ENCODE measurements at regions not wholly inside any gene's neighbourhood (a gene's known extent, or its start where the extent isn't known, plus 50 kb on each side); places are given as distances from the start of the nearest gene placed in this dataset.

DNA sequence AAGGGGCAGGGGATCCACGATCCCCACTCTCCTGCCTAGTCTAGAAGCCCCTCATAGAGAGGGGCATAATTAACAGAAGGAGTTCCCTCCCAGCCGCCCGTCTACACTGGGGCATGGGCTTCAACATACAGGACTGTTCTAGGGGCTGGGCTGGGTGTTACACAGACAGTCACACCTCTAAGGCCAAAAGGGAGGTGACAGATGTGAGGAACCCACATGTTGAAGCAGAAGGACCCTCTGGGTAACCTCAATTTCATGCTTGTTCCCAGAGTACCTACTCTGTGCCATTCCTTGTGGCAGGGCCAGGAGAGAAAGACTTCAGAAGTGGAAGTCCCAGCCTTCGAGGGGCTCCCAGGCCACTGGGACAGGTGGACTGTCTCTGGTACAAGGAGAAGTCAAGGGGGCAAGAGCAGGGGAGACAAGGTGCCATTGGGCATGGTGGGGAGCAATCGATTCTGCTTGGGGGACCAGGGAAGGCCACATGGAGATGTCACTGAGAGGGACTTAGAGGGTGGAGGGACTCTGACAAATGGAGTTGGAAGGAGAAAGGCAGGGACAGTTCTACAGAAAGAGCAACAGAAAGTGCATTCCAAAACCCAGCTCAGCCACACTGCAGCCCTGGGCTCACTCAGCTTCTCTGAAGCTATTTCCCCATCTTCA, 71.3 kb downstream of the CPN2 start:
- peak; percentile 20 for DNase-seq

DNA sequence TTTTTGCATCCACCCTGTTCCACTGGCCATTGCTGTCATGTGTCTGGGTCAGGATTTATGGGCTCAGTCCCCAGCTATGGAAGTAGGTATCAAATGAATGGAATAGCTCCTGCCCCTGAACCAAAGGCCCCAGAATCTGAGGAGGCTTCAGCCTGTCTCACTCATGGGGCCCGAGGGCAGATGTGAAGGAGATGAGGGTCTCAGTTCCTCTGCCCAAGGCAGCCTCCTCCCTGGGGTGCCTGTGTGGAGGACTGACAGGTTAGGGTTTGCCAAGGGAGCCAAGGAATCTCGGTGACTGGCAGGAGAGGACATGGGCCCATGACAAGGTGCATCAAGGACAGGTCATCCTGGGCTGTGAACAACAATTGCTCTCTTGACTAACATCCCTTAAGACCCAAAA, 70.4 kb downstream of the CPN2 start:
- DNase-seq: peak; percentile 27

DNA sequence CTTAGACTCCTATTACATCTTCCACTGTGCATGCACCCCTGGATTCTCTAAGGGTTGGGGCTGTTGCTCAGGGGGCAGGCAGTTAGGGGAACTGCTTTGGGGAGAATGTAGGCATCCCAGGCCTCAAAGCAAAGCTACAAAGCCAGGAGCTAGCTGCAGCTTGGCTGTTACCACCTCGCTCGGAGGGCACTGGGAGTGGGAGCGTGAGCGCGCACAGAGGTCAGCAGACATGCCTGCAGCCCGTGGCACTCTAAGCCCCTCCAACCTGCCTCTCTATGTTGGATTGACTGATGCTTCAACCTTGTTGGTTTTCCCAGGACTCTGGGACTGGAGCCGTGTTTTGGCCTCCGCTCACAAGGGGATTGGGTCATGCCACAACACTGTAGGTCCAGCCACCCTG, 69.8 kb downstream of the CPN2 start:
- no peak for DNase-seq

DNA sequence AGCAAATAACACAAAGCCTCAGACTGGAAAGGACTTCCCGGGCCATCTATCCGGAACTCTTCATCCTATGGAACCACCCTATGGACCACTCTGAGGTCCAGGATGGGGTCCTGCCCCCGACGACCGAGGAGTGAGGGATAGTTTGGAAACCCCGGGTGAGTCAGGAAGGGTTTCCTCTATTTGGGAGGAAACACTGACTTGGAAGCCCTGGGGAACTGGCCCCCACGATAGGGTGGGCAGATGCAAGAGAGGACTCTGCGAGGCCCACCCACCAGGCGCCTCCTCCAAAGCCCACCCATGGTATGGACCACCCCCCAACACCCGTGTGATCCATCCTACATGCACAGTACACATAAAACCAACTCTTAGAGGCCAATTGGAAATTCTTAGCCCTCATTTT, 69.4 kb downstream of the CPN2 start:
- DNase-seq: peak; percentile 32

DNA sequence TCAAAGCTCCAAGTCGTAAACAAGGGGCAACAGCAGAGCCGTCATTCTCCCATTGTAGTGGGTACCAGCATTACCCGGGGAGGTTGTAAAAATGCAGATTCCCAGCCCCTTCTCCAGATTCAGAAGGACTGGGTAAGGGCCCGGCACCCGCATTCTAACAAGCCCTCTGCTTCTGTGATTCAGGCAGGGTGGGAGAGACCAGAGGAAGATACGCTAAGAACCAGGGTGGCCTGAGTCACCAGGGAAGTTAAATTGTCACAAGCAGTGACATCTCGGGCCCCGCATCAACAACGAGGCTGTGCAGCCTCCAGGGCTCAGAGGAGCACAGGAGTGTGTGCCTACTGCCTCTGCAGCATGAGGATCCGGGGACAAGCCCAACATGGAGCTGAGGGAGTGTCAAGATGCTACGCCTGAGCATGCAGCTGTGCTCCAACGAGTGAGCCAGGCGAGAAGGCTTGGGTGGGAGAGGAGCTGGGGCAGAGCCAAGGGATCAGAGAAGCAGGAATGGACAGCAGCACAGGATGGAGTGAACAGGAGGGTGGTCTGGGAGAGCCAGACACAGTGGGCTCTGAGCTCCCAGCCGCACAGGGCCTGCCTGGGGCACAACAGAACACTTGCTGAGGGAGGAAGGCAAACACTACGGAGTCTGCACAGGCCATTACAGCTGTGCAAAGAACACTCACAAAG, 68.5 kb downstream of the CPN2 start:
- DNase-seq: peak; percentile 64

DNA sequence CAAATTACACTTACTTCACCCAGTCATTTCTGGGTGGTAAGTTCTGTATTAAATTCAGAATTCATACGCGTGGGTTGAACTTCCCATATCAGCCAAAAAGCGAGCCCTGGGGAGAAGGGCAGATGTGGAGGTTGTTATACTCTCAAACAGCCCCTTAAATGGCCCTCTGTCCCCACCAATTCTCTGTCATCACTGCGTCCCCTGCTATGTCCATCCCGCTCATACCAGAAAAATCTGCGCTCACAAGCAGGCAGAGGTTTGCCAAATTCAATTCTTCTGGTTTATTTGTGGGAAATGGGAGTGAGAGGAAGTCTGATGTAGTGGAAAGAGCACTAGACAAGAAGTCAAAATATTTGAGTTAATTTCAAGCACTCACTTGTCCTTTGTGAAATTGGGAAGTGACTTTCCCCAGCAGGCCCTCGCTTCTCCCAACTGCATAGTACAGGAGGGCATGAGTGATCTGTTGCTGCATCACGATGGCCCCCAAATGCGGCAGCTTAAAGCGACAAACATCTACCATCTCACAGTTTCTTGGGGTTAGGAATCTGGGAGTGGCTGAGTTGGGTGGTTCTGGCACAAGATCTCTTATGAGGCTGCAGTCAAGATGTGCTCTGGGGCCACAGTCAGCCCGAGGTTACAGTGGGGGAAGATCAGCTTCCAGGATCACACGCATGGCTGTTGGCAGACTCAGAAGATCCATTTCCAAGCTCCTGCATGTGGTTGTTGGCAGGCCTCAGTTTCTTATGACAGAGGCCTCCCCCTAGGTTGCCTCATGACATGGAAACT, 67.7 kb downstream of the CPN2 start:
- DNase-seq: peak; percentile 53

DNA sequence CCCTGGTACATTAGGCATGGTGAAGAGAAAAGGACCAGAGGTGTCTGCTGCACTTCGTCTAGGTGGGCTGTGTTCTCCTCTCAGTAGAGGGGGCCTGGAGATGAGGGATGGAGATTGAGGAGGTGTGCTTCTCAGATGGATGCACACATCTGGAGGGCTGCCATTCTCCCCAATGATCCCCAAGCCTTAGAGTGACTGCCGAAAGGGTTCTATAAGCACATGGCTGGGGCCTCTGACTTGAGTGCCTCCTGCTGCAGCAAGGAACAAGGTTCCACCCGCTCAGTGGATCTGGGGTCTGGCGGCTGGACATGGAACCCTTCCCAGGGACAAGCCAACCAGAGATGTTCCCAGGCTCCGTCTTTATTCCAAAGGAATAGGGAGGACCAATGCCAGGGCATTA, 66.8 kb downstream of the CPN2 start:
- DNase-seq: peak; percentile 25

DNA sequence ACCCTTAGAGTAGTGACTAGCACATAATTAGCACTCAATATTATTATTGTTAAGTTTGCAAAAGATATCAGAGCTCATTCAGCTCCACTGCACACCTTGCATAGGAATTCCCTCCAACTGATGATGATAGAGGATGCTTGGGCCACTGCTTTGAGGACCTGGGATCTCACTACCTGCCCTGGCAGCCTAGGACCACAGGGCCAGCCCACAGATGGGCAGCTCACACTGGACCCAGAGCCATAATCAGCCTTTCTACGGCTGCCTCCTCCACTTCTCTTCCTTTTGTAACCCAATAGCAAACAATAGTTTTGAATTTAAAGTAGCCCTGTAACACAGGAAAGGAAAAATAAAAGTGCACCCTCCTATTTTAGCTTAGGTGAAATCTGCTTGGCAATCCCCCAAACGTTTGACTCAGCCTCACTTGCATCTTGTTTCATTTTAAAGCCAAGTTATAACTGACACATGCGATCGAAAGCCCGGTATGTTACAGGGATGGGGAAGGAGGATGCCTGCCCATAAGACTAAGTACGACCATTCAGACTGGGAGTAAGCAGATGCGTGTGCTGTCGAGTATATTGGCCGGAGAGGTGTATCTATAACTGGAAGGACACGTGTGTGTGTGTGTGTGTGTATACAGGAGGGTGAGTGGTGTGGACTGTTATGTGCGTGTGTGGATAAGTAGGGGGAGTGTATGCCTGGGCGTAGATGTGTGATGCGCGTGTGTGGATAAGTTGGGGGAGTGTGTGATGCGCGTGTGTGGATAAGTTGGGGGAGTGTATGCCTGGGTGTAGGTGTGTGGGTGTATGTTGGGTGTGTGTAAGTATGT, 65.9 kb downstream of the CPN2 start:
- peak; percentile 50 for DNase-seq

DNA sequence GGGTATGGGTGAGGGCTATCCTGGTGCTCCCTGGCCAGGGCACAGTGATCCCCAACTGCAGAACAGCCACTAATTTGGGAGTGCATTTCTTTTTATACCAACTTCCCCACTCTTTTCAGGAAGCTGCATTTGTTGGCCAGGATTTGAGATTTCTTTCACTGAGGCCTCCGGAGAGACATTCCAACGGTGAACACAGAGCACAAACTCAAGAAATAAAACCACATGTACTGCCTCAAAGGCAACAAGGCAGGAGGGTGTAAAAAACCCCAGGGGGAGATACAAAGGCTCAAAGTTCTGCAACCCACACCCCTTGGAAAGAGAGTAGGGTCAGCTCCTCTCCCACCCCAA, 65.3 kb downstream of the CPN2 start:
- no peak for DNase-seq

DNA sequence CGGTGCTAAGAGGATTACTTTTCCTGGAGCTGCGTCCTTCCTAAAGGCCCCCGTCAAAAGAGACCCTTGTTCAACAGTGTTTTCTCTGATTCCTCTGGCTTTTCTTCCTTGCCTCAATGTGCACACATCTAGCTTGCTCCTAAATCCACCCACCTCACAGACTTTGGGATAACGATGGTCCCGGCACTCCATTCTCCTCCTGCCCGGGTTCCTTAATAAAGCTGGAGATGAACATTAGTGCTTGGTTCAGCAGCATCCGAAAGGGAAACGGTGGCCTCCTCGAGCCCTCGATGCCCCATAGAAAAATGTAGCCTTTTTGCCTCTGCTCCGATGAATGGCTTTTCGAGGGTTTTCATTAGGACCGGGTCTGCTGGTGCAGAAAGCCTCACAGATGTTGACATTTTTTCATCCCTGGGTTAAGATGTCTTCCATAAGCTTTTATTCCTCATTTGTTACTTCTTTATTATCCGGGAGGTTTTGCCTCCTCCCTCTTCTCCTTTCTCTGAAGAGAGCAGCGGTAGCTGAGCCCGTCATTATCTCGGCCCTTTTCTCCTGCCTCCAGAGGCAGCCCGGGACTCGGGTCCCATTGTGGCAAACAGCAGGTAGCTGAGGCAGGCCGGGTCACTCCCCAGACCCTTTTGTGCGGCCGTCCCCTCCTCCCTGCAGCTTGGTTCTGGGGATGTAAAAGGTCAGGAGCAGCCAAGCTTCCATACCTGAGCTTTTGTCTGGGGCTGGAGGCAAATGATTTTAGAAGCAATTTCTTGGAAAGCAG, 64.6 kb downstream of the CPN2 start:
- no peak for DNase-seq

DNA sequence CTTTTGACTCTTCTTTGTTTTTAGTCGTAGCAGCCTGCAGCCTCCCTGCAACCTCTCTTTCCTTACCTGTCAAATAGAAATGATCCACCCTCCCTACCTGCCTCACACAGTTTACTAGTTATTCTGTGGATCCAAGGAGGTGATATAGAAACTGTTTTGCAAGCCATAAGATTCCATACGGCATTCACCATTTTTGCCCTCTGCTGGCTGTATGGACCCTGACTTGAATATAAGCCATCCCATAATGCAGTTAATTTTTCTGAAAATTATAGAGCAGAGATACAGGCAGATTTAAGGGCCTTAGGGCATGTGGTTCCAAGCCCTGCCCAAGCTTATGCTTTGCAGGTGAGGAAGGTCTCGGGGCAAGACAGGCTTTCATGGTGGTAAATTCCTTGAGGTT, 63.8 kb downstream of the CPN2 start:
- DNase-seq: no peak

DNA sequence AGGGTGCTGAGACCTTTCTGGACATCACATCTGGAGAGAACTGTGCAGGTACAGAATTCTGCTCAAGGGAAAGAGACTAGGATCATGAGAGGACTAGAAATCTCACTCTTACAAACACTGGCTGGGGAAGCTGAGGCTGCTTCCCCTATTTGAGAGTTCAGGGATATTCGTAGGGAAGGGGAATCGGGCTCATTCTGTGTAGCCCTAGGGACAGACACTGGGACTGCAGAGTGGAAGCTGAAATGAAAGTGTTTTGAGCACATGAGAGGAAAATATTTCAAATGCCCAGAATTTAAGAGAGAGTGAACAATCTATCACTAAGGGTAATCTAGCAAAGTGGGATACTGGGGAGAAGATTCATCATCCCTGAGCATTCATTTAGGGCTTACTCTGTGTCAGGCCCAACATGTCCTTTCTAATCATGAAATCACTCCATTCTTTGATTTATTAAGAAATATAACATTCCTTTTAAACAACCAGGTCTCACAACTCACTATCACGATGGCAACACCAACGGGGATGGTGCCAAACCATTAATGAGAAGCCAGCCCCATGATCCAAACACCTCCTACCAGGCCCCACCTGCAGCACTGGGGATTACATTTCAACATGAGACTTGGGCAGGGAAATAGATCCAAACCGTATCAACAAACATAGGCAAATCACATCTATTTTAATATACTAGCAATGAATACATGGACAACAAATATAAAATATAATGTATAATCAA, 63.0 kb downstream of the CPN2 start:
- no peak for DNase-seq
